ENCODE measurements at regions not wholly inside any gene's neighbourhood (a gene's known extent, or its start where the extent isn't known, plus 50 kb on each side); places are given as distances from the start of the nearest gene placed in this dataset.
"Not testable (repeated sequence)": the region's sequence is repeated elsewhere in the genome, so short reads cannot be mapped to it uniquely, and the experiment has no call there.

GRCh38 chr7:119994928-119995327 lies 278.0 kb upstream of the KCND2 start:
- no peak for DNase-seq
- Mint-ChIP-seq H3K27me3 (ENCODE audit: low read depth) (no peaks in the 10 kb centered on the region), H3K4me3 (no peak overlapping the region), H3K27ac (no peak overlapping the region), H3K9me3 (peaks cover 14 to 15% of the 10 kb centered on the region in 2 donors), H3K4me1 (ENCODE audit: low read depth) (no peaks in the 10 kb centered on the region), H3K36me3 (ENCODE audit: insufficient read depth in 2 of 2) (peaks cover 2% of the 10 kb centered on the region in 2 donors)
- ATAC-seq (replicated peaks in 1 of 2): no peak

GRCh38 chr7:119996634-119997033 lies 276.3 kb upstream of the KCND2 start:
- ATAC-seq (replicated peaks in 1 of 2): no peak
- no peak for DNase-seq
- peaks cover 7 to 8% of the 10 kb centered on the region in 2 donors for H3K9me3 Mint-ChIP-seq
- no peaks in the 10 kb centered on the region for H3K27me3 Mint-ChIP-seq (ENCODE audit: low read depth)
- no peak overlapping the region for H3K27ac Mint-ChIP-seq
- no peak overlapping the region for H3K4me3 Mint-ChIP-seq
- no peaks in the 10 kb centered on the region for H3K36me3 Mint-ChIP-seq (ENCODE audit: insufficient read depth in 2 of 2)
- no peaks in the 10 kb centered on the region for H3K4me1 Mint-ChIP-seq (ENCODE audit: low read depth)

- no peaks in the 10 kb centered on the region for H3K27me3 Mint-ChIP-seq (ENCODE audit: low read depth)
- H3K27ac Mint-ChIP-seq: no peak overlapping the region
- no peaks in the 10 kb centered on the region for H3K36me3 Mint-ChIP-seq (ENCODE audit: insufficient read depth in 2 of 2)
- H3K9me3 Mint-ChIP-seq: peaks cover 5 to 11% of the 10 kb centered on the region in 2 donors
- ATAC-seq (replicated peaks in 1 of 2) (no peak), DNase-seq (no peak)
- no peak overlapping the region for H3K4me3 Mint-ChIP-seq
- no peaks in the 10 kb centered on the region for H3K4me1 Mint-ChIP-seq (ENCODE audit: low read depth)
Measured at GRCh38 chr7:119999738-120000475, 273.1 kb upstream of the KCND2 start.

GRCh38 chr7:120005720-120006119 lies 267.3 kb upstream of the KCND2 start:
- peaks cover 12 to 13% of the 10 kb centered on the region in 2 donors for H3K9me3 Mint-ChIP-seq
- no peak for ATAC-seq (replicated peaks in 1 of 2)
- no peaks in the 10 kb centered on the region for H3K27me3 Mint-ChIP-seq (ENCODE audit: low read depth)
- H3K4me3 Mint-ChIP-seq: no peak overlapping the region
- no peak for DNase-seq
- no peaks in the 10 kb centered on the region for H3K36me3 Mint-ChIP-seq (ENCODE audit: insufficient read depth in 2 of 2)
- H3K4me1 Mint-ChIP-seq (ENCODE audit: low read depth): no peaks in the 10 kb centered on the region
- no peak overlapping the region for H3K27ac Mint-ChIP-seq

- H3K9me3 Mint-ChIP-seq: peaks cover 9 to 11% of the 10 kb centered on the region in 2 donors
- not testable (repeated sequence) for H3K4me1 Mint-ChIP-seq (ENCODE audit: low read depth)
Measured at GRCh38 chr7:120014301-120014700, 258.7 kb upstream of the KCND2 start.

GRCh38 chr7:120014925-120015465 lies 258.0 kb upstream of the KCND2 start:
- DNase-seq: no peak
- Mint-ChIP-seq H3K27ac (no peak overlapping the region), H3K4me1 (ENCODE audit: low read depth) (no peaks in the 10 kb centered on the region), H3K9me3 (peaks cover 7 to 11% of the 10 kb centered on the region in 2 donors), H3K4me3 (no peak overlapping the region), H3K36me3 (ENCODE audit: insufficient read depth in 2 of 2) (no peaks in the 10 kb centered on the region), H3K27me3 (ENCODE audit: low read depth) (no peaks in the 10 kb centered on the region)
- ATAC-seq (replicated peaks in 1 of 2): no peak

More at GRCh38 chr7:120014301-120014700, 258.7 kb upstream of the KCND2 start:
- H3K27ac Mint-ChIP-seq; ATAC-seq (replicated peaks in 1 of 2); DNase-seq; H3K27me3 Mint-ChIP-seq (ENCODE audit: low read depth); H3K36me3 Mint-ChIP-seq (ENCODE audit: insufficient read depth in 2 of 2); H3K4me3 Mint-ChIP-seq: not testable (repeated sequence)

GRCh38 chr7:120021085-120021484 lies 251.9 kb upstream of the KCND2 start:
- no peaks in the 10 kb centered on the region for H3K4me1 Mint-ChIP-seq (ENCODE audit: low read depth)
- H3K4me3 Mint-ChIP-seq: no peak overlapping the region
- ATAC-seq (replicated peaks in 1 of 2) (no peak), DNase-seq (no peak)
- no peaks in the 10 kb centered on the region for H3K36me3 Mint-ChIP-seq (ENCODE audit: insufficient read depth in 2 of 2)
- H3K27ac Mint-ChIP-seq: no peak overlapping the region
- peaks cover 2 to 4% of the 10 kb centered on the region in 2 donors for H3K9me3 Mint-ChIP-seq
- H3K27me3 Mint-ChIP-seq (ENCODE audit: low read depth): no peaks in the 10 kb centered on the region

GRCh38 chr7:120023494-120024167 lies 249.3 kb upstream of the KCND2 start:
- no peaks in the 10 kb centered on the region for H3K27me3 Mint-ChIP-seq (ENCODE audit: low read depth)
- H3K27ac Mint-ChIP-seq: no peak overlapping the region
- no peak overlapping the region for H3K4me3 Mint-ChIP-seq
- DNase-seq: no peak
- H3K4me1 Mint-ChIP-seq (ENCODE audit: low read depth): no peaks in the 10 kb centered on the region
- peaks cover 0 to 2% of the 10 kb centered on the region in 2 donors for H3K36me3 Mint-ChIP-seq (ENCODE audit: insufficient read depth in 2 of 2)
- no peak for ATAC-seq (replicated peaks in 1 of 2)
- H3K9me3 Mint-ChIP-seq: peaks cover 4 to 6% of the 10 kb centered on the region in 2 donors

- H3K27me3 Mint-ChIP-seq (ENCODE audit: low read depth): no peaks in the 10 kb centered on the region
- DNase-seq: no peak
- H3K4me3 Mint-ChIP-seq: no peak overlapping the region
- H3K27ac Mint-ChIP-seq: no peak overlapping the region
- no peaks in the 10 kb centered on the region for H3K4me1 Mint-ChIP-seq (ENCODE audit: low read depth)
- ATAC-seq (replicated peaks in 1 of 2): no peak
- H3K36me3 Mint-ChIP-seq (ENCODE audit: insufficient read depth in 2 of 2): peaks cover 0 to 2% of the 10 kb centered on the region in 2 donors
- peaks cover 1 to 2% of the 10 kb centered on the region in 2 donors for H3K9me3 Mint-ChIP-seq
Measured at GRCh38 chr7:120028636-120029035, 244.3 kb upstream of the KCND2 start.

GRCh38 chr7:120030876-120031275 lies 242.1 kb upstream of the KCND2 start:
- Mint-ChIP-seq H3K27ac (no peak overlapping the region), H3K4me3 (no peak overlapping the region), H3K27me3 (ENCODE audit: low read depth) (no peaks in the 10 kb centered on the region), H3K9me3 (peaks cover 3 to 4% of the 10 kb centered on the region in 2 donors), H3K4me1 (ENCODE audit: low read depth) (no peaks in the 10 kb centered on the region), H3K36me3 (ENCODE audit: insufficient read depth in 2 of 2) (peaks cover 0 to 2% of the 10 kb centered on the region in 2 donors)
- ATAC-seq (replicated peaks in 1 of 2) (no peak), DNase-seq (no peak)

GRCh38 chr7:120033114-120033513 lies 239.9 kb upstream of the KCND2 start:
- Mint-ChIP-seq H3K4me3 (no peak overlapping the region), H3K4me1 (ENCODE audit: low read depth) (no peaks in the 10 kb centered on the region), H3K27ac (no peak overlapping the region), H3K27me3 (ENCODE audit: low read depth) (no peaks in the 10 kb centered on the region), H3K9me3 (peaks cover 7 to 8% of the 10 kb centered on the region in 2 donors), H3K36me3 (ENCODE audit: insufficient read depth in 2 of 2) (no peaks in the 10 kb centered on the region)
- DNase-seq (no peak), ATAC-seq (replicated peaks in 1 of 2) (no peak)

- DNase-seq (no peak), ATAC-seq (replicated peaks in 1 of 2) (no peak)
- H3K36me3 Mint-ChIP-seq (ENCODE audit: insufficient read depth in 2 of 2): no peaks in the 10 kb centered on the region
- no peak overlapping the region for H3K27ac Mint-ChIP-seq
- no peak overlapping the region for H3K4me3 Mint-ChIP-seq
- no peaks in the 10 kb centered on the region for H3K4me1 Mint-ChIP-seq (ENCODE audit: low read depth)
- H3K27me3 Mint-ChIP-seq (ENCODE audit: low read depth): no peaks in the 10 kb centered on the region
- H3K9me3 Mint-ChIP-seq: peaks cover 13 to 14% of the 10 kb centered on the region in 2 donors
Measured at GRCh38 chr7:120039138-120039537, 233.8 kb upstream of the KCND2 start.

- ATAC-seq (replicated peaks in 1 of 2) (no peak), DNase-seq (no peak)
- peaks cover 10 to 12% of the 10 kb centered on the region in 2 donors for H3K9me3 Mint-ChIP-seq
- no peak overlapping the region for H3K27ac Mint-ChIP-seq
- H3K4me1 Mint-ChIP-seq (ENCODE audit: low read depth): no peaks in the 10 kb centered on the region
- H3K4me3 Mint-ChIP-seq: no peak overlapping the region
- H3K36me3 Mint-ChIP-seq (ENCODE audit: insufficient read depth in 2 of 2): no peaks in the 10 kb centered on the region
- no peaks in the 10 kb centered on the region for H3K27me3 Mint-ChIP-seq (ENCODE audit: low read depth)
Measured at GRCh38 chr7:120041798-120042197, 231.2 kb upstream of the KCND2 start.

Data from activated T-cell treated with anti-CD3 and anti-CD28 coated beads, Interleukin-2, amount 50 U/mL, for 72 hours (primary cell).